HG03175 (cell line): ENCODE measurements at regions not wholly inside any gene's neighbourhood (a gene's known extent, or its start where the extent isn't known, plus 50 kb on each side); places are given as distances from the start of the nearest gene placed in this dataset.
"Not testable (repeated sequence)": the region's sequence is repeated elsewhere in the genome, so short reads cannot be mapped to it uniquely, and the experiment has no call there.

Source experiments
- ATAC-seq: cut with Tn5 transposase; IDR thresholded peaks from one replicate; pipeline ENCODE4 v1.9.1; 2021; ENCODE audit warnings: mild to moderate bottlenecking, moderate library complexity; ENCODE audit not compliant: unreplicated experiment

GRCh38 chr9:30646639-30647038 is 1737.8 kb upstream of the ACO1 start:
- not testable (repeated sequence) for ATAC-seq

- no peak for ATAC-seq
Observed at GRCh38 chr9:30661925-30662324, 1722.5 kb upstream of the ACO1 start.

DNA sequence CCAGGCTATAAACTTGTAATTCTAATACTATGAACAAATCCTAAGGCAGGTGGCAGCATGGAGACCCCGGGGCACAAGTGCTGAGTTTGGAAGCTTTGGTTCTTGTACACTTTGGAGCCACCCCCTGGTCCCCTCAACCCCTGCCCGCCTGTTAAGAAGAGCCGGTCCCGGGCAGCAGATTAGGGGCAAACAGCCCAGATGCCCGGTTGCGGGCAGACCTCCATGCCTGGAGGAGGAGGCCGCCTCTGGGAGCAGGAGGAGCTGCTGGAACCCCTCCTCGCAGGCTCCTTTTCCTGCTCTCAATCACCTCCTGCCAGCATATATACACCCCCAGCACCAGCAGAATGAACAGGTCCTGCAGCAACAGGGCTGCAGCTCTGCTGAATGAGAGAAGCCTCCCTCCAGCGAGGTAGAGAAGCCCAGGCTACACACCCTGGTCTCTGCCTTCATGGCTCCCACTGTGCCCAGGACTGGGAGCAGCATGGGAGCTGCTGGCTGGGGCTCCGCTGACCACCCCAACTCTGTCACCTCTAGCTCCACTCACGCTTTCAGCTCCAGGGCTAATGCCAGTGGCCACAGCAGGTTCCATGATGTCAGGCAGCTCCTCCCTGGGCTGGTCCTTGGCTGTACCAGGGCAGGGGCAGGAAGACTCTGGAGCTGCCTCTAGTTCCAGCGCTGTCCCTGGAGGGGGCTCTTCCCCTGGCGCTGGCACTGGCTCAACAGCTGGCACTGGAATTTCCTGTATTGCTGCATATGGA is 1713.5 kb upstream of the ACO1 start:
- ATAC-seq: no peak

DNA sequence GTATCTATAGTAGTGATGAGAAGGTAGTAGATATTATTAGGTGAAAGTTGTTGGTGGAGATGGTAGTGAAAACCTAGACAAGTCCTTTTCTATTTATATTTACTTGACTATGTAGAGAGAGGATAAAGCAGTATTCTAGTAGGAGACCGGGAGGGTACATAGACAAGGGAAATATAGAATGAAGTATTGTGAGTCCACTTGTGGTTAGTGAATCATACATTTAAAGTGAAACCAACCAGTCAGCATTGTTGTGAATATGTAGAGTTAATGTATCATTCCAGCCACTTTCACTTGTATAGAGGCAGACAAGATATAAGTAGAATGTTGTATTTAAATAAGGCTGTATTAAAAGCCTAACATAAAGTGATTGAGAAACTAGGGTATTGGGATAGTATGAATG is 1711.3 kb upstream of the ACO1 start:
- no peak for ATAC-seq

GRCh38 chr9:30676651-30677050 is 1707.8 kb upstream of the ACO1 start:
- ATAC-seq: no peak

- ATAC-seq: no peak
Observed at GRCh38 chr9:30677221-30677620, 1707.2 kb upstream of the ACO1 start.

DNA sequence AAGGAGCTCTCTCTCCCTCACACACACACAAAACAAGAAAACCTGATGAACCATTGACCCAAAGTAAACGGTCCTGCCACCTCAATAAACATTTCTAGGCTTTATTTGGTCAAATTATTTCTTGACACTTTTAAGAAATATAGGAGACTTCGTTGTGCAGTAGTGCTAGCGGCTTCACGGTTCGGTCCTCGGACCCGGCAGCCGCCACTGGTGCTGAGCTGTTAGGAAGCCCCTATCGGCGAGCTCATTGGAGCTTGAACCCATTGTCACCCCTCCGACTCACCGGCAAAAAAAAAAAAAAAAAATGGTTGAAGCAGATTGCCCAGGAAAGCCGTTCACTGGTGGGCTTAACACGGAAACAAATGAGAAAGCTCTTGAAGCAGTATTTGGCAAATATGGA is 1695.6 kb upstream of the ACO1 start:
- ATAC-seq: no peak

- ATAC-seq: no peak
Observed at GRCh38 chr9:30697958-30698357, 1686.5 kb upstream of the ACO1 start.

GRCh38 chr9:30711591-30711990 is 1672.9 kb upstream of the ACO1 start:
- ATAC-seq: no peak

GRCh38 chr9:30713243-30713642 is 1671.2 kb upstream of the ACO1 start:
- ATAC-seq: no peak

- no peak for ATAC-seq
Observed at GRCh38 chr9:30714389-30714788, 1670.1 kb upstream of the ACO1 start.

GRCh38 chr9:30718483-30718882 is 1666.0 kb upstream of the ACO1 start:
- no peak for ATAC-seq

DNA sequence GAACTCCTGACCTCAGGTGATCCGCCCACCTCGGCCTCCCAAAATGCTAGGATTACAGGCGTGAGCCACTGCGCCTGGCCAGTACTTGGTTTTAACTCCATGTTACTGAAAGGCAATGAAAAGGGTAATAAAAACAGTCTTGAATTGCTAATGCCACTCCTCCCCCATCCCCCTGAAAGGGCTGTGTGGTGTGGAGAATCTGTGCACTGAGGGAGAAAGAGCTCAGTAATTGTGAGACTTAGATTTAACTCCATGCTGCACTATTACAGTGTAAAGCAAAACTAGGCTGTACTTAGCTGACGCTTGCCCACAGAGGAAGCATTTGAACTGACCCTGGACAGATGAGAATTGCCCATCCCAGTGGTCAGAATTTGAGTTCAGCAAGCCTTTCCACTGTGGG is 1662.4 kb upstream of the ACO1 start:
- ATAC-seq: no peak

DNA sequence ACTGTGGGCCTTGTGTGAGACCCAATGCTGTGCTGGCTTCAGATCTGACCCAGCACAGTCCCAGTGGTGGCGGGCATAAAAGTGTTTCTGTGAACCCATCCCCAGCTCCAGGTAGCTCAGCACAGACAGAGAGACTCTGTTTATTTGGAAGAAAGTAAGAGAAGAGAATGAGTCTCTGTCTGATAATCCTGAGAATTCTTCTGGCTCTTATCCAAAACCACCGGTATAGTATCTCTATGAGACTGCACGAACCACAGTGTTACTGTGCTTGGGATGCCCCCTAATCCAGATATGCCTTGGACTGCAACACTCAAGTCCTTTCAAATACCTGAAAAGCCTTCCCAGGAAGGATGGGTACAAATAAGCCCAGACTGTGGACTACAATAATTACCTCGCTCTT is 1660.8 kb upstream of the ACO1 start:
- ATAC-seq: no peak

- no peak for ATAC-seq
Observed at GRCh38 chr9:30732060-30732459, 1652.4 kb upstream of the ACO1 start.

DNA sequence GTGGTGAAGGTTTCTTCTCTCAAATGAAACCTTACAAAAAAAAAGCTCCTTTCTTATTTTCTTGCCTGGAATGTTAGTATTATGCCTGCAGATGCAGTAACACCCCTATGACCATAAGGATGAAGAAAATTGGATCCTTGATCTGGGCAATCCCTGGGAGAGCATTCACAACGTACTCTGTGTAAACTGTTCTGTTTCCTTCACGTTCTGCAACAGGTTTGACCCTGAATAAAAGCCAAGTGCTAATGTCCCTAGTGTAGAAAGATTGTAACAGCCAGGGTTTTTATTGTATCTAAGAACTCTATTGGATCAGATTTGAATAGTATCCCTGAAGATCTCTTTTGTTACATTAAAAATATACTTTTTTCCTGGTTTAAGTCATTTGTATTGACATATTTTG is 1639.6 kb upstream of the ACO1 start:
- ATAC-seq: no peak

GRCh38 chr9:30746589-30746988 is 1637.9 kb upstream of the ACO1 start:
- no peak for ATAC-seq

DNA sequence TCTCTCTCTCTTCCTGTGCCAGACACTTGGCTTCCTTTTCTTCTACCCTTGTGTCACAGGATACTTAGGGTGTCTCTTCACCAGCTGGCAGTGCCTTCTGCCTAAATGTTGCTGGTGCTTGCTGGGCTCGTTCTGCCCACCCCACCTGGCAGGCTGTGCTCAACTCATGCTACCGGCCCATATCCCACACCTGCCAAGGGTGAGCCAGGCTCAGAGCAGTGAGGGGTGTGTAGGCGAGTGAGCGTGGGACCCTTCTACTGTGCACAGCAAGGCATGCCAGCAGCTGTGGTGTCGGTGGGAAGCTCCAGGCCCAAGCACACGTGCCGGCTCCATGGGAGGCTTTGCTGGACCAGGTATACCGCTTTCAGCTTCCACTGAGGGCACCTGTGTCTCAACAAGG is 1626.7 kb upstream of the ACO1 start:
- no peak for ATAC-seq

DNA sequence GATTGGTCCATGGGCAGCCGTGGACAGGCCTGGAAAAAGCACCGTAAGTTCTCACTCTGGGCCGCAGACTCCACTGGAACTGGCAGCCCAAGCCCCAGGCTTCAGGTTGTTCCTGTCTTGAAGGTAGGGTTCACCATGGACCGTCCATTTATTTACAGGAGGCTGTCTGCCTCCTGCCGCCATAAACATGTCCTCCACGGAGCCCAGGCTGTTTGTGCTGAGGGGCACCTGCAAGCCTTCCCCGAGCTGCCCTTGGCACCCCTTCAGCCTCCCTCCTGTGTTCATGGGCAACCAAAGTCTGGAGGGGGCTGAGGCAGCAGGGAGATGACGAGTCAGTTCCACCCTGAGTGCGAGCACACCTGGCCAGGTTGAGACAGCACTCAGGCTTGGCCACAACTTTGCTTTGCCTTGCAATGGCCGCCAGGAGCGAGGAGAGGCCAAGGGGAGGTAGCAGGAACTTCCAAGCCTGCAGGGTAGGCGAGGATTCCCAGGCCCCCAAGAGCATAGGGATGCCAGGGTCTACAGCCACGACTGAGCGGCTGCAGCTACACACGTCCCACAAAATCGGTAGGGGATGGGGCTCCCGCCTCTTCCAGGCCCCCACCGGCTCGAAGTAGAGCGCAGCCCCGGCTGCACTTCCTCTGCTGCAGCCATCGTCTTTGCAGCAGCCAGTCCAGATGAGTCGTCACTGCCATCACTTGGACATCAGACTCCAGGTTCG is 1625.6 kb upstream of the ACO1 start:
- no peak for ATAC-seq

GRCh38 chr9:30765318-30765717 is 1619.1 kb upstream of the ACO1 start:
- no peak for ATAC-seq

GRCh38 chr9:30771163-30771708 is 1613.2 kb upstream of the ACO1 start:
- ATAC-seq: no peak

- no peak for ATAC-seq
Observed at GRCh38 chr9:30771760-30772159, 1612.7 kb upstream of the ACO1 start.
